HepG2 (cell line): ENCODE measurements at regions not wholly inside any gene's neighbourhood (a gene's known extent, or its start where the extent isn't known, plus 50 kb on each side); places are given as distances from the start of the nearest gene placed in this dataset.

Experiments
- ATAC-seq: fragments of 200-7000 bp; cut with Tn5 transposase; 3 replicates; pipeline ENCODE4 v1.9.1; 2020; ENCODE audit warnings: mild to moderate bottlenecking, moderate library complexity
- BruUV-seq: library from RNA; stranded (reverse); fragments of 400-500 nt; replicated peaks from 2 replicates; lab custom pipeline; 2021; lab: Mats Ljungman, UMichigan
- CTCF ChIA-PET: fragments of 300-600 bp; formaldehyde crosslinking; extraction: SDS; loops from one replicate; lab custom pipeline; 2021; ENCODE audit warnings: low total read pairs, inconsistent platforms, low intra/inter-chr PET ratio; lab: Yijun Ruan, JAX
- POLR2A ChIA-PET: fragments of 350-600 bp; sonication (Branson Sonifier 250); formaldehyde crosslinking; loops from one replicate; lab custom pipeline; 2020; ENCODE audit warnings: antibody characterized with exemption, inconsistent platforms; lab: Yijun Ruan, JAX
- DNase-seq: peaks from one replicate; pipeline ENCODE4 v3.0.0-alpha.2; 2015; ENCODE audit warnings: low spot score
- FAIRE-seq: peaks from 3 replicates; lab custom pipeline; 2011; peaks lifted over from hg19 to GRCh38; lab: Jason Lieb, UNC
- H2AFZ ChIP-seq: one replicate; pipeline ENCODE4 v1.6.1; 2011; ENCODE audit warnings: low read length, inconsistent platforms
- H3K27ac ChIP-seq: fragments of 300-600 bp; 3 replicates; pipeline ENCODE4 v1.8.0; 2011; ENCODE audit warnings: mixed run types, mild to moderate bottlenecking, mixed read lengths, low read length, inconsistent platforms; ENCODE audit not compliant: insufficient read depth; ENCODE audit errors: extremely low read length
- H3K27me3 ChIP-seq, 2 experiments: fragments of 200-600 bp in 1 of 2; 2 replicates in 1 of 2; 3 replicates in 1 of 2; pipeline versions ENCODE4 v1.6.0 to v1.8.0; 2011; ENCODE audit warnings: low read length in 2 of 2, mild to moderate bottlenecking in 2 of 2, moderate library complexity in 2 of 2, inconsistent platforms in 1 of 2; ENCODE audit not compliant: insufficient read depth in 2 of 2, control insufficient read depth in 1 of 2
- H3K36me3 ChIP-seq, 2 experiments: fragments of 200-600 bp in 1 of 2; replicated peaks in 1 of 2; 2 replicates in 1 of 2; 3 replicates in 1 of 2; pipeline versions ENCODE4 v1.5.1 to v1.8.0; 2011; ENCODE audit warnings: low read length in 2 of 2, inconsistent platforms in 1 of 2; ENCODE audit not compliant: insufficient read depth in 2 of 2, control insufficient read depth in 1 of 2
- H3K4me1 ChIP-seq: 2 replicates; pipeline ENCODE4 v1.5.1; 2012; ENCODE audit warnings: low read length, inconsistent platforms; ENCODE audit not compliant: insufficient read depth
- H3K4me2 ChIP-seq: 2 replicates; pipeline ENCODE4 v1.6.0; 2011; ENCODE audit warnings: low read depth, low read length, inconsistent platforms
- H3K4me3 ChIP-seq, 3 experiments: fragments of 200-600 bp in 1 of 3; sonication (generic), shearing (Covaris generic) in 1 of 3; replicated peaks in 1 of 3; 2 replicates each; pipeline ENCODE4 v1.5.1; 2011 to 2016; ENCODE audit warnings: low read length in 3 of 3, inconsistent platforms in 2 of 3, low read depth in 2 of 3, mild to moderate bottlenecking in 2 of 3, control low read depth in 1 of 3, mixed read lengths in 1 of 3; ENCODE audit not compliant: insufficient read depth in 1 of 3
- H3K79me2 ChIP-seq: one replicate; pipeline ENCODE4 v1.6.1; 2011; ENCODE audit warnings: low read length, inconsistent platforms; ENCODE audit not compliant: insufficient read depth
- H3K9ac ChIP-seq: 2 replicates; pipeline ENCODE4 v1.6.0; 2011; ENCODE audit warnings: mild to moderate bottlenecking, low read depth, low read length, inconsistent platforms; ENCODE audit not compliant: insufficient read depth
- H3K9me3 ChIP-seq: 2 replicates; pipeline ENCODE4 v1.5.1; 2012; ENCODE audit warnings: mild to moderate bottlenecking, low read length
- H4K20me1 ChIP-seq: 2 replicates; pipeline ENCODE4 v1.6.0; 2011; ENCODE audit warnings: inconsistent platforms, mild to moderate bottlenecking, low read length, moderate library complexity; ENCODE audit not compliant: insufficient read depth
- CENPT ChIP-seq: sonication (generic); formaldehyde crosslinking; IDR thresholded peaks from 2 replicates; pipeline ENCODE4 v1.8.0; 2022; ENCODE audit warnings: low read depth, mild to moderate bottlenecking, moderate library complexity, missing genetic modification reagents
- PCBP2 ChIP-seq: fragments of 200-400 bp; formaldehyde crosslinking; optimal IDR thresholded peaks from 2 replicates; pipeline ENCODE3; 2018; ENCODE audit warnings: low read length, low read depth; ENCODE audit not compliant: poor library complexity, severe bottlenecking
- THAP7 ChIP-seq: sonication (generic); formaldehyde crosslinking; IDR thresholded peaks from 2 replicates; pipeline ENCODE4 v1.8.1; 2023; ENCODE audit warnings: mild to moderate bottlenecking, missing genetic modification reagents
- ZFP36 ChIP-seq: fragments of 150-350 bp; IDR thresholded peaks from 2 replicates; pipeline ENCODE4 v1.6.1; 2018; ENCODE audit warnings: borderline replicate concordance, low read length, low read depth; ENCODE audit not compliant: partially characterized antibody
- ZIK1 ChIP-seq: sonication (generic); formaldehyde crosslinking; IDR thresholded peaks from 2 replicates; pipeline ENCODE4 v1.5.0; 2020; ENCODE audit warnings: mild to moderate bottlenecking, low read depth, missing genetic modification reagents, borderline replicate concordance
- ZNF34 ChIP-seq: sonication (generic); formaldehyde crosslinking; IDR thresholded peaks from 2 replicates; pipeline ENCODE4 v1.4.0; 2020; ENCODE audit warnings: mild to moderate bottlenecking, missing genetic modification reagents, borderline replicate concordance
- ZNF678 ChIP-seq: sonication (generic); formaldehyde crosslinking; IDR thresholded peaks from 2 replicates; pipeline ENCODE4 v1.4.0; 2020; ENCODE audit warnings: mild to moderate bottlenecking, missing genetic modification reagents
- ZNF749 ChIP-seq: sonication (generic); formaldehyde crosslinking; IDR thresholded peaks from 2 replicates; pipeline ENCODE4 v1.8.0; 2022; ENCODE audit warnings: mild to moderate bottlenecking, missing genetic modification reagents, moderate library complexity, borderline replicate concordance
- WGBS: methylation state at CpG from one replicate; pipeline ENCODE4 v1.1.6; 2017; ENCODE audit warnings: low lambda C conversion rate; 5-methylcytosine and 5-hydroxymethylcytosine counted together
- in situ Hi-C: cut with HindIII; loops from 2 replicates; pipeline ENCODE4 v1.10.0; 2017; ENCODE audit warnings: low pct_unique_long_range_greater_than_20kb; ENCODE audit not compliant: extremely low pct_ligation_motif_present
- intact Hi-C: fragments of 100-400 bp; cut with micrococcal nuclease; formaldehyde crosslinking; loops from one replicate; pipeline ENCODE4 v1.10.0; 2022; ENCODE audit not compliant: unreplicated experiment

- TF ChIP-seq PCBP2 (no peak), ZIK1 (no peak)
These were observed 137.4 kb downstream of the NXPE2 start (continued) for GRCh38 chr11:114815761-114816160.

GRCh38 chr11:114816791-114817190 lies 138.5 kb downstream of the NXPE2 start:
- no peak overlapping the region for H3K4me2 ChIP-seq
- no TSS peak for BruUV-seq
- H3K4me3 ChIP-seq, result no peak overlapping the region
- no peaks in the 10 kb centered on the region for H3K79me2 ChIP-seq
- H2AFZ ChIP-seq, result no peak overlapping the region
- no peaks in the 10 kb centered on the region for H4K20me1 ChIP-seq
- H3K36me3 ChIP-seq, result no peaks in the 10 kb centered on the region
- no peak overlapping the region for H3K9ac ChIP-seq
- peaks cover 2 to 23% of the 10 kb centered on the region in 2 experiments; a peak in 2 of 5 replicates for H3K27me3 ChIP-seq
- ATAC-seq, result no peak
- no peak for DNase-seq
- TF ChIP-seq ZNF749 (CRISPR knock-in tag), result no peak
- no peak for TF ChIP-seq ZNF678 (CRISPR knock-in tag)
- TF ChIP-seq ZNF34 (CRISPR knock-in tag), result no peak
- TF ChIP-seq CENPT (CRISPR knock-in tag), result no peak
- no peak for TF ChIP-seq THAP7
- no peak for TF ChIP-seq ZFP36
- no peak overlapping the region for H3K27ac ChIP-seq
- 26% methylated on average over 2 of the region's 2 CpGs for WGBS
- no peaks in the 10 kb centered on the region for H3K9me3 ChIP-seq
- ChIA-PET CTCF (no interaction called here), POLR2A (no interaction called here)
- no peak for FAIRE-seq
- intact Hi-C loops (no loop called here), in situ Hi-C loops (no loop called here)
- no peaks in the 10 kb centered on the region for H3K4me1 ChIP-seq
